ENCODE measurements at regions not wholly inside any gene's neighbourhood (a gene's known extent, or its start where the extent isn't known, plus 50 kb on each side); places are given as distances from the start of the nearest gene placed in this dataset.

- TF ChIP-seq ZNF274 (IDR thresholded peaks at IDR 0.05; ENCODE audit: low read depth, low read length) (no peak), YY1 (IDR thresholded peaks at IDR 0.05; ENCODE audit: insufficient read depth, insufficient read length) (no peak), SUZ12 (IDR thresholded peaks at IDR 0.05; ENCODE audit: extremely low read depth, insufficient read depth, insufficient read length) (no peak)
These were observed 60.9 kb upstream of the KCNQ5 start for GRCh38 chr6:72560721-72561593.
